K562 (cell line): ENCODE measurements at regions not wholly inside any gene's neighbourhood (a gene's known extent, or its start where the extent isn't known, plus 50 kb on each side); places are given as distances from the start of the nearest gene placed in this dataset.

Experiments
- ATAC-seq: fragments of 200-7000 bp; cut with Tn5 transposase; 3 replicates; pipeline ENCODE4 v1.9.1; 2020; ENCODE audit warnings: moderate library complexity
- BruUV-seq: library from RNA; stranded (reverse); fragments of 400-500 nt; replicated peaks from 2 replicates; lab custom pipeline; 2021; lab: Mats Ljungman, UMichigan
- CTCF ChIA-PET: fragments of 300-600 bp; formaldehyde crosslinking; extraction: SDS; loops from one replicate; lab custom pipeline; 2021; ENCODE audit warnings: low intra/inter-chr PET ratio; lab: Yijun Ruan, JAX
- POLR2A ChIA-PET: fragments of 300-600, 350-650 bp; sonication (Branson Sonifier 250); formaldehyde crosslinking; extraction: SDS; loops from one replicate; lab custom pipeline; 2021; ENCODE audit warnings: antibody characterized with exemption, inconsistent platforms; lab: Yijun Ruan, JAX
- DNase-seq, 4 experiments: peaks; one replicate each; pipeline versions ENCODE4 v3.0.0 to v3.0.0-alpha.2; 2011 to 2018; ENCODE audit warnings: low spot score in 3 of 4, mixed read lengths in 3 of 4; ENCODE audit errors: extremely low read depth in 1 of 4
- FAIRE-seq: peaks from 2 replicates; lab custom pipeline; 2011; peaks lifted over from hg19 to GRCh38; lab: Jason Lieb, UNC
- H2AFZ ChIP-seq: 2 replicates; pipeline ENCODE4 v1.6.0; 2011; ENCODE audit warnings: low read depth, low read length, control low read depth, inconsistent platforms
- H3K27ac ChIP-seq: fragments of 200-600 bp; 3 replicates; pipeline ENCODE4 v1.8.0; 2011; ENCODE audit warnings: low read depth, mild to moderate bottlenecking, control low read depth, inconsistent platforms, low read length, moderate library complexity, mixed read lengths; ENCODE audit errors: extremely low read depth
- H3K27me3 ChIP-seq, 2 experiments: fragments of 300-600 bp in 1 of 2; 2 replicates in 1 of 2; 3 replicates in 1 of 2; pipeline versions ENCODE4 v1.6.0 to v1.8.0; 2011; ENCODE audit warnings: inconsistent platforms in 2 of 2, low read length in 2 of 2, mild to moderate bottlenecking in 1 of 2, mixed read lengths in 1 of 2, moderate library complexity in 1 of 2; ENCODE audit not compliant: control insufficient read depth in 2 of 2, insufficient read depth in 2 of 2
- H3K36me3 ChIP-seq: fragments of 300-600 bp; 3 replicates; pipeline ENCODE4 v1.8.0; 2011; ENCODE audit warnings: mild to moderate bottlenecking, low read length, inconsistent platforms; ENCODE audit not compliant: control insufficient read depth, insufficient read depth
- H3K4me1 ChIP-seq, 2 experiments: fragments of 200-600 bp in 1 of 2; replicated peaks in 1 of 2; 2 replicates in 1 of 2; 3 replicates in 1 of 2; pipeline versions ENCODE4 v1.5.1 to v1.8.0; 2011; ENCODE audit warnings: inconsistent platforms in 2 of 2, low read length in 2 of 2, mild to moderate bottlenecking in 1 of 2, mixed read lengths in 1 of 2, moderate library complexity in 1 of 2; ENCODE audit not compliant: control insufficient read depth in 2 of 2, insufficient read depth in 2 of 2
- H3K4me2 ChIP-seq: 2 replicates; pipeline ENCODE4 v1.6.1; 2011; ENCODE audit warnings: low read length, control low read depth, inconsistent platforms, mixed read lengths; ENCODE audit not compliant: insufficient read depth
- H3K4me3 ChIP-seq: fragments of 200-600 bp; sonication (generic), shearing (Covaris generic); 2 replicates; pipeline ENCODE4 v1.5.1; 2016; ENCODE audit warnings: control low read depth, inconsistent platforms
- H3K79me2 ChIP-seq: fragments of 200-600 bp; 3 replicates; pipeline ENCODE4 v1.8.0; 2011; ENCODE audit warnings: low read length, inconsistent platforms; ENCODE audit not compliant: control insufficient read depth, insufficient read depth
- H3K9ac ChIP-seq, 2 experiments: 2 replicates each; pipeline versions ENCODE4 v1.6.0 to v1.6.1; 2011; ENCODE audit warnings: low read depth in 2 of 2, low read length in 2 of 2, control low read depth in 1 of 2, inconsistent platforms in 1 of 2, mild to moderate bottlenecking in 1 of 2, mixed read lengths in 1 of 2; ENCODE audit not compliant: insufficient read depth in 1 of 2
- H3K9me1 ChIP-seq: one replicate; pipeline ENCODE4 v1.6.0; 2011; ENCODE audit warnings: inconsistent platforms, mild to moderate bottlenecking, low read length, moderate library complexity; ENCODE audit not compliant: control insufficient read depth, insufficient read depth
- H3K9me3 ChIP-seq: replicated peaks from 2 replicates; pipeline ENCODE4 v1.5.1; 2011; ENCODE audit warnings: low read depth, low read length, inconsistent platforms; ENCODE audit not compliant: control insufficient read depth, insufficient read depth
- H4K20me1 ChIP-seq: replicated peaks from 2 replicates; pipeline ENCODE4 v1.6.1; 2011; ENCODE audit warnings: low read length, inconsistent platforms, mixed read lengths; ENCODE audit not compliant: control insufficient read depth, insufficient read depth
- C11orf30 ChIP-seq: fragments of 450-650 bp; IDR thresholded peaks from 2 replicates; pipeline ENCODE4 v1.6.1; 2016; ENCODE audit warnings: low read depth, mild to moderate bottlenecking
- ILK ChIP-seq: fragments of 450-650 bp; IDR thresholded peaks from 2 replicates; pipeline ENCODE4 v1.6.1; 2016; ENCODE audit warnings: missing genetic modification characterization, low read depth, mild to moderate bottlenecking, missing compliant biosample characterization, moderate library complexity, borderline replicate concordance
- KAT8 ChIP-seq: fragments of 450-650 bp; IDR thresholded peaks from 2 replicates; pipeline ENCODE4 v1.6.1; 2016; ENCODE audit warnings: low read depth, mild to moderate bottlenecking
- KDM5B ChIP-seq: fragments of 200-600 bp; sonication (generic); IDR thresholded peaks from 2 replicates; pipeline ENCODE4 v1.6.1; 2012; ENCODE audit warnings: low read depth, mild to moderate bottlenecking, moderate library complexity, low read length, control low read depth, inconsistent platforms; ENCODE audit not compliant: insufficient replicate concordance
- MECOM ChIP-seq: fragments of 250-450 bp; sonication (Bioruptor Pico); IDR thresholded peaks from 2 replicates; pipeline ENCODE4 v1.8.0; 2022; ENCODE audit warnings: inconsistent platforms
- NCOR1 ChIP-seq: fragments of 450-650 bp; IDR thresholded peaks from 2 replicates; pipeline ENCODE4 v1.6.1; 2016; ENCODE audit warnings: mild to moderate bottlenecking, moderate library complexity
- NFATC3 ChIP-seq: fragments of 450-650 bp; IDR thresholded peaks from 2 replicates; pipeline ENCODE4 v1.6.1; 2017; ENCODE audit warnings: mild to moderate bottlenecking
- PKNOX1 ChIP-seq: fragments of 450-650 bp; IDR thresholded peaks from 2 replicates; pipeline ENCODE4 v1.6.1; 2016
- RREB1 ChIP-seq: fragments of 250-450 bp; sonication (Bioruptor Pico); IDR thresholded peaks from 2 replicates; pipeline ENCODE4 v1.4.0; 2020
- SMARCA4 ChIP-seq: fragments of 450-650 bp; IDR thresholded peaks from 2 replicates; pipeline ENCODE4 v1.6.1; 2016
- SMARCC2 ChIP-seq: fragments of 450-650 bp; IDR thresholded peaks from 2 replicates; pipeline ENCODE4 v1.6.1; 2017; ENCODE audit warnings: antibody characterized with exemption, moderate library complexity, mild to moderate bottlenecking, low read depth
- SP2 ChIP-seq: IDR thresholded peaks from 2 replicates; pipeline ENCODE4 v1.6.1; 2011; ENCODE audit warnings: mild to moderate bottlenecking, low read depth, low read length, moderate library complexity; ENCODE audit not compliant: poor library complexity, severe bottlenecking; ENCODE audit errors: extremely low read depth
- TCF15 ChIP-seq: fragments of 250-450 bp; sonication (Bioruptor Pico); IDR thresholded peaks from 2 replicates; pipeline ENCODE4 v1.8.0; 2022; ENCODE audit warnings: moderate library complexity, mild to moderate bottlenecking, inconsistent platforms
- ZBTB2 ChIP-seq: fragments of 450-650 bp; IDR thresholded peaks from 2 replicates; pipeline ENCODE4 v1.6.1; 2016; ENCODE audit warnings: antibody characterized with exemption
- ZFP30 ChIP-seq: fragments of 250-450 bp; sonication (Bioruptor Pico); IDR thresholded peaks from 2 replicates; pipeline ENCODE4 v1.8.0; 2022; ENCODE audit warnings: moderate library complexity, mild to moderate bottlenecking, inconsistent platforms, borderline replicate concordance
- ZNF146 ChIP-seq: IDR thresholded peaks from one replicate; pipeline ENCODE4 v1.6.1; 2018; ENCODE audit warnings: missing compliant biosample characterization; ENCODE audit not compliant: unreplicated experiment
- ZNF282 ChIP-seq: sonication (generic); formaldehyde crosslinking; IDR thresholded peaks from 2 replicates; pipeline ENCODE4 v1.8.1; 2023; ENCODE audit warnings: missing genetic modification reagents
- WGBS: fragments of 100-300 bp; shearing (Covaris generic); methylation state at CpG from one replicate; pipeline ENCODE4 v1.1.6; 2016; ENCODE audit warnings: low coverage, mixed read lengths; ENCODE audit not compliant: insufficient coverage; ENCODE audit errors: missing lambda C conversion rate; 5-methylcytosine and 5-hydroxymethylcytosine counted together
- in situ Hi-C: fragments of 300-500 bp; cut with MboI; formaldehyde crosslinking; loops from 4 replicates; pipeline ENCODE4 v1.15.0; 2018; ENCODE audit warnings: inconsistent platforms, mixed read lengths
- intact Hi-C: fragments of 100-400 bp; cut with micrococcal nuclease; formaldehyde crosslinking; loops from 2 replicates; pipeline ENCODE4 v1.14.2; 2022

- Histone ChIP-seq H3K36me3 (no peaks in the 10 kb centered on the region), H3K4me2 (no peak overlapping the region), H3K79me2 (no peaks in the 10 kb centered on the region), H3K9me1 (no peaks in the 10 kb centered on the region), H3K27me3 (no peaks in the 10 kb centered on the region), H3K4me1 (no peaks in the 10 kb centered on the region), H4K20me1 (no peaks in the 10 kb centered on the region), H2AFZ (no peak overlapping the region), H3K9ac (no peak overlapping the region), H3K27ac (no peak overlapping the region), H3K9me3 (no peaks in the 10 kb centered on the region), H3K4me3 (no peak overlapping the region)
- WGBS, result 2% methylated on average over 8 of the region's 8 CpGs
- intact Hi-C loops (no loop called here), in situ Hi-C loops (no loop called here)
- ChIA-PET POLR2A (interaction anchor here (0.7 kb wide), 1 partner anchor 37 kb away, joined by 3 read pairs; no protein-coding TSS in a partner anchor), CTCF (no interaction called here)
- no peak for DNase-seq
- FAIRE-seq, result no peak
- TF ChIP-seq MECOM (CRISPR knock-in tag) (no peak), KDM5B (no peak), SMARCA4 (no peak), NFATC3 (no peak), KAT8 (no peak), ZFP30 (CRISPR knock-in tag) (no peak), TCF15 (CRISPR knock-in tag) (no peak), ZNF282 (CRISPR knock-in tag) (no peak), ZNF146 (CRISPR knock-in tag) (no peak), SP2 (no peak), PKNOX1 (no peak), ILK (tag) (no peak), C11orf30 (no peak), NCOR1 (no peak), ZBTB2 (no peak), RREB1 (CRISPR knock-in tag) (no peak), SMARCC2 (no peak)
- BruUV-seq, result no TSS peak
- no peak for ATAC-seq
These were observed 405.9 kb downstream of the SOX9 start for GRCh38 chr17:72526769-72527168.
